ENCODE measurements at regions not wholly inside any gene's neighbourhood (a gene's known extent, or its start where the extent isn't known, plus 50 kb on each side); places are given as distances from the start of the nearest gene placed in this dataset.

- ATAC-seq (ENCODE audit: insufficient number of reproducible peaks, low FRiP score, low read depth) = no peak
- H3K27me3 ChIP-seq (replicated peaks; ENCODE audit: insufficient read depth) = no peaks in the 10 kb centered on the region
- no peak overlapping the region for H3K27ac ChIP-seq
- no peak overlapping the region for H3K4me3 ChIP-seq
- H3K4me1 ChIP-seq (ENCODE audit: control insufficient read depth in 1 of 2, low read depth in 2 of 2) = no peaks in the 10 kb centered on the region
- no peaks in the 10 kb centered on the region for H3K9me3 ChIP-seq
- TF ChIP-seq CTCF (IDR thresholded peaks at IDR 0.05) = no peak
- no peaks in the 10 kb centered on the region for H3K36me3 ChIP-seq
- DNase-seq (ENCODE audit: low spot score) = no peak
These were observed 531.5 kb downstream of the EPHA7 start for GRCh38 chr6:92887871-92888270.

DNA sequence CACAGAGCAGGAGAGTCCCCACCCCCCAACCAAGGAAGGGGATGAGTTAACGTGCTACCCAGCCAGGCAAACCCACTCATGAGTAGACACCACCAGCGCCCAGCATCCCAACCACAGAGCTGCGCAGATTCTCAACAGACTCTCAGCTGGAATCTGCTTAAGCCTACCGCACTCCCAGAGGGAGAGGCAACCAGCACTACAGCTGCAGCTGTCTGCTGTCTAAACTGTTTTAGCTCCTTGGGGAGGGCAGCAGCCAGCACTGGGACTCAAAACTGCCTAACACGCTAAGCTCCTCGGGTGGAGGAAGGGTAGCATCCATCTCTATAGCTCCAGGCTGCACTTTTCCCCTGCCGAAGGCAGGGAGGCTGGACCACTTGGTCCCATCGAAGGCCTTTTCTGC lies 539.8 kb downstream of the EPHA7 start:
- no peak for ATAC-seq (ENCODE audit: insufficient number of reproducible peaks, low FRiP score, low read depth)
- H3K4me3 ChIP-seq = no peak overlapping the region
- H3K4me1 ChIP-seq (ENCODE audit: control insufficient read depth in 1 of 2, low read depth in 2 of 2) = no peaks in the 10 kb centered on the region
- H3K36me3 ChIP-seq = no peaks in the 10 kb centered on the region
- H3K27me3 ChIP-seq (replicated peaks; ENCODE audit: insufficient read depth) = no peaks in the 10 kb centered on the region
- no peak for DNase-seq (ENCODE audit: low spot score)
- peaks cover 3% of the 10 kb centered on the region for H3K9me3 ChIP-seq
- H3K27ac ChIP-seq = no peak overlapping the region
- TF ChIP-seq CTCF (IDR thresholded peaks at IDR 0.05) = no peak

- no peaks in the 10 kb centered on the region for H3K27me3 ChIP-seq (replicated peaks; ENCODE audit: insufficient read depth)
- ATAC-seq (ENCODE audit: insufficient number of reproducible peaks, low FRiP score, low read depth) (no peak), DNase-seq (ENCODE audit: low spot score) (no peak)
- no peak overlapping the region for H3K27ac ChIP-seq
- H3K9me3 ChIP-seq = no peaks in the 10 kb centered on the region
- H3K4me1 ChIP-seq (ENCODE audit: control insufficient read depth in 1 of 2, low read depth in 2 of 2) = no peaks in the 10 kb centered on the region
- H3K36me3 ChIP-seq = no peaks in the 10 kb centered on the region
- no peak overlapping the region for H3K4me3 ChIP-seq
- no peak for TF ChIP-seq CTCF (IDR thresholded peaks at IDR 0.05)
These were observed 554.3 kb downstream of the EPHA7 start for GRCh38 chr6:92864966-92865555.

DNA sequence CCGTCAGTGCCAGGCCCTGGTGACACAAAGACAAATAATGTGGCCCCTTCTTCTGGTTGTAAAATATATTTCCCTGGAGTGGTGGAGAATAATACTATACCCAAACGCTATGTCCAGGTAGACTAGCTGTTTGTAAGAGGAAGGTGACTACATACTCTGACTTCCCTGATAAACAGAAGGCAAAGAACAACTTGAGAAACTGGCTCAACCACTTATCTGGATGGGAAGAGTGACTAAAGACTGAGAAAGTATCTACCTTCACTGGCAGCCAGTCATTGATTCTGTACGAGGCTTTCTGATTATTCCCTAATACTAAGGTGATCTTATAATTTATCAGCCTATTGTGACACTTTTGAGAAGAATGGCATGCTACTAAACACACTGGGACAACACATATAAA lies 569.7 kb downstream of the EPHA7 start:
- Histone ChIP-seq H3K36me3 (no peaks in the 10 kb centered on the region), H3K9me3 (no peaks in the 10 kb centered on the region), H3K4me1 (ENCODE audit: control insufficient read depth in 1 of 2, low read depth in 2 of 2) (no peaks in the 10 kb centered on the region), H3K4me3 (no peak overlapping the region), H3K27me3 (replicated peaks; ENCODE audit: insufficient read depth) (no peaks in the 10 kb centered on the region), H3K27ac (no peak overlapping the region)
- no peak for DNase-seq (ENCODE audit: low spot score)
- TF ChIP-seq CTCF (IDR thresholded peaks at IDR 0.05) = no peak
- ATAC-seq (ENCODE audit: insufficient number of reproducible peaks, low FRiP score, low read depth) = no peak

GRCh38 chr6:92848901-92849300 lies 570.5 kb downstream of the EPHA7 start:
- H3K36me3 ChIP-seq = no peaks in the 10 kb centered on the region
- no peak overlapping the region for H3K27ac ChIP-seq
- H3K4me1 ChIP-seq (ENCODE audit: control insufficient read depth in 1 of 2, low read depth in 2 of 2) = no peaks in the 10 kb centered on the region
- DNase-seq (ENCODE audit: low spot score) (no peak), ATAC-seq (ENCODE audit: insufficient number of reproducible peaks, low FRiP score, low read depth) (no peak)
- TF ChIP-seq CTCF (IDR thresholded peaks at IDR 0.05) = no peak
- no peaks in the 10 kb centered on the region for H3K9me3 ChIP-seq
- H3K4me3 ChIP-seq = no peak overlapping the region
- no peaks in the 10 kb centered on the region for H3K27me3 ChIP-seq (replicated peaks; ENCODE audit: insufficient read depth)

Data from thoracic aorta (tissue), 2 donors.